HG03139 (cell line): ENCODE measurements at regions not wholly inside any gene's neighbourhood (a gene's known extent, or its start where the extent isn't known, plus 50 kb on each side); places are given as distances from the start of the nearest gene placed in this dataset.
"Not testable (repeated sequence)": the region's sequence is repeated elsewhere in the genome, so short reads cannot be mapped to it uniquely, and the experiment has no call there.

Source experiments
- ATAC-seq: cut with Tn5 transposase; IDR thresholded peaks from one replicate; pipeline ENCODE4 v1.9.1; 2021; ENCODE audit not compliant: unreplicated experiment

- not testable (repeated sequence) for ATAC-seq
Observed at GRCh38 chr4:27075603-27076002, 215.0 kb downstream of the STIM2 start.

- ATAC-seq, result no peak
Observed at GRCh38 chr4:27078934-27079455, 218.4 kb downstream of the STIM2 start.

GRCh38 chr4:27081675-27082586, 221.3 kb downstream of the STIM2 start:
- ATAC-seq, result no peak

GRCh38 chr4:27082776-27083175, 222.1 kb downstream of the STIM2 start:
- no peak for ATAC-seq

- ATAC-seq, result no peak
Observed at GRCh38 chr4:27084685-27085361, 224.2 kb downstream of the STIM2 start.

GRCh38 chr4:27085396-27085795, 224.8 kb downstream of the STIM2 start:
- no peak for ATAC-seq

- no peak for ATAC-seq
Observed at GRCh38 chr4:27087306-27088045, 226.8 kb downstream of the STIM2 start.

GRCh38 chr4:27088491-27088890, 227.8 kb downstream of the STIM2 start:
- ATAC-seq, result no peak

GRCh38 chr4:27089186-27089585, 228.5 kb downstream of the STIM2 start:
- no peak for ATAC-seq

GRCh38 chr4:27090406-27090805, 229.8 kb downstream of the STIM2 start:
- ATAC-seq, result no peak

GRCh38 chr4:27094224-27094623, 233.6 kb downstream of the STIM2 start:
- no peak for ATAC-seq

- no peak for ATAC-seq
Observed at GRCh38 chr4:27094783-27095182, 234.1 kb downstream of the STIM2 start.

GRCh38 chr4:27096142-27096824, 235.6 kb downstream of the STIM2 start:
- no peak for ATAC-seq

GRCh38 chr4:27098034-27098433, 237.4 kb downstream of the STIM2 start:
- no peak for ATAC-seq

- no peak for ATAC-seq
Observed at GRCh38 chr4:27100713-27101112, 240.1 kb downstream of the STIM2 start.

GRCh38 chr4:27101126-27101525, 240.5 kb downstream of the STIM2 start:
- no peak for ATAC-seq

- ATAC-seq, result no peak
Observed at GRCh38 chr4:27101561-27101960, 240.9 kb downstream of the STIM2 start.

GRCh38 chr4:27111627-27112026, 251.0 kb downstream of the STIM2 start:
- ATAC-seq, result no peak

- ATAC-seq, result no peak
Observed at GRCh38 chr4:27112587-27112986, 251.9 kb downstream of the STIM2 start.

GRCh38 chr4:27115221-27115620, 254.6 kb downstream of the STIM2 start:
- no peak for ATAC-seq

GRCh38 chr4:27117453-27117852, 256.8 kb downstream of the STIM2 start:
- no peak for ATAC-seq
